ENCODE measurements at regions not wholly inside any gene's neighbourhood (a gene's known extent, or its start where the extent isn't known, plus 50 kb on each side); places are given as distances from the start of the nearest gene placed in this dataset.

GRCh38 chr11:134624166-134624920, 212.3 kb upstream of the B3GAT1 start:
- Mint-ChIP-seq H3K36me3 (ENCODE audit: low read depth) (no peaks in the 10 kb centered on the region), H3K27me3 (ENCODE audit: low read depth) (peaks cover 43% of the 10 kb centered on the region), H3K27ac (no peak overlapping the region), H3K4me3 (no peak overlapping the region), H3K4me1 (no peaks in the 10 kb centered on the region), H3K9me3 (no peaks in the 10 kb centered on the region)
- TF ChIP-seq CTCF (IDR thresholded peaks at IDR 0.05; ENCODE audit: unreplicated experiment in 3 of 3), result no peak

GRCh38 chr11:134623711-134624110, 211.7 kb upstream of the B3GAT1 start:
- H3K36me3 Mint-ChIP-seq (ENCODE audit: low read depth), result no peaks in the 10 kb centered on the region

GRCh38 chr11:134622458-134622857, 210.4 kb upstream of the B3GAT1 start:
- TF ChIP-seq CTCF (IDR thresholded peaks at IDR 0.05; ENCODE audit: unreplicated experiment in 3 of 3), result no peak
- H3K4me3 Mint-ChIP-seq, result no peak overlapping the region
- H3K27me3 Mint-ChIP-seq (ENCODE audit: low read depth), result peaks cover 38% of the 10 kb centered on the region
- H3K4me1 Mint-ChIP-seq, result no peaks in the 10 kb centered on the region
- H3K9me3 Mint-ChIP-seq, result no peaks in the 10 kb centered on the region
- no peaks in the 10 kb centered on the region for H3K36me3 Mint-ChIP-seq (ENCODE audit: low read depth)
- no peak overlapping the region for H3K27ac Mint-ChIP-seq

More at GRCh38 chr11:134623711-134624110, 211.7 kb upstream of the B3GAT1 start:
- H3K9me3 Mint-ChIP-seq, result no peaks in the 10 kb centered on the region
- TF ChIP-seq CTCF (IDR thresholded peaks at IDR 0.05; ENCODE audit: unreplicated experiment in 3 of 3), result no peak
- no peaks in the 10 kb centered on the region for H3K4me1 Mint-ChIP-seq
- H3K27me3 Mint-ChIP-seq (ENCODE audit: low read depth), result peaks cover 43% of the 10 kb centered on the region
- no peak overlapping the region for H3K27ac Mint-ChIP-seq
- no peak overlapping the region for H3K4me3 Mint-ChIP-seq

- no peaks in the 10 kb centered on the region for H3K9me3 Mint-ChIP-seq
These were observed 205.3 kb upstream of the B3GAT1 start for GRCh38 chr11:134617360-134617759.

GRCh38 chr11:134616038-134616437, 204.0 kb upstream of the B3GAT1 start:
- Mint-ChIP-seq H3K27me3 (ENCODE audit: low read depth) (peaks cover 35% of the 10 kb centered on the region), H3K9me3 (no peaks in the 10 kb centered on the region), H3K36me3 (ENCODE audit: low read depth) (no peaks in the 10 kb centered on the region), H3K27ac (no peak overlapping the region), H3K4me1 (no peaks in the 10 kb centered on the region), H3K4me3 (no peak overlapping the region)
- no peak for TF ChIP-seq CTCF (IDR thresholded peaks at IDR 0.05; ENCODE audit: unreplicated experiment in 3 of 3)

More at GRCh38 chr11:134617360-134617759, 205.3 kb upstream of the B3GAT1 start:
- TF ChIP-seq CTCF (IDR thresholded peaks at IDR 0.05; ENCODE audit: unreplicated experiment in 3 of 3), result no peak
- Mint-ChIP-seq H3K27me3 (ENCODE audit: low read depth) (peaks cover 37% of the 10 kb centered on the region), H3K36me3 (ENCODE audit: low read depth) (no peaks in the 10 kb centered on the region), H3K4me1 (no peaks in the 10 kb centered on the region), H3K4me3 (no peak overlapping the region), H3K27ac (no peak overlapping the region)

- Mint-ChIP-seq H3K9me3 (no peaks in the 10 kb centered on the region), H3K4me3 (no peak overlapping the region), H3K27me3 (ENCODE audit: low read depth) (peaks cover 35% of the 10 kb centered on the region), H3K27ac (no peak overlapping the region), H3K36me3 (ENCODE audit: low read depth) (no peaks in the 10 kb centered on the region), H3K4me1 (no peaks in the 10 kb centered on the region)
- TF ChIP-seq CTCF (IDR thresholded peaks at IDR 0.05; ENCODE audit: unreplicated experiment in 3 of 3), result no peak
These were observed 203.1 kb upstream of the B3GAT1 start for GRCh38 chr11:134615041-134615615.

Measured in nephron (organoid).